ENCODE measurements at regions not wholly inside any gene's neighbourhood (a gene's known extent, or its start where the extent isn't known, plus 50 kb on each side); places are given as distances from the start of the nearest gene placed in this dataset.

DNA sequence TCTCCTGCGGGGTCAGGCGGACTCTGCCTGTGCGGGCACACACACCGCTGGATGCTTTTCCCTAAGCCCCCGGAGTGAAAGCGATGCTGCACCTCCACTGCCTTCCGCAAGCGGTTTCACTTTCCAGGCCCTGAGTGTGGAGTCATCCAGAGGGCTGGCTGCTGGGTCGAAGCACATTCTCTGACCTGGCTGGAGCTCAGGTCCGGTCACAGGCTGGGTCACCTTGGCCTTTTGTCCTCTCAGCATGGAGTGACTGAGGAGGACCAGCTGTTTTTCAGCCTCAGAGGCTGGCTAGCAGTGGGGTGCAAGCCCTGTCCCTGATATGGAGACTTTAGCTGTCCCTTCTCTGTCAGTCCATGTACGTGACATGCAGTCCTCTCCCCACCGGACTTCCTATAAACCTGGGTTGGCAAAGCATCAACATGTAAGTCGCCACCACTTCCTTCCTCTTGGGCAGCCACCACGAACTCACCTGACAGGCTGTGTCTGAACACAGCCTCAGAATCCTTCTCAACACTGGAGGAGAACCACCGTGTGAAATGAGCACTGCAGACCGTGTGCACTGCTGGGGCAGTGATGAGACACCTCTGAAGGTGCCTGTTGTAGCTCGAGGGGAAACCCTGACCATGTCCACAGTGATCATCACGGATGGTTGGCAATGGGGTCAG lies 51.3 kb downstream of the GADD45G start:
- DNase-seq (ENCODE audit: low spot score) = no peak

DNA sequence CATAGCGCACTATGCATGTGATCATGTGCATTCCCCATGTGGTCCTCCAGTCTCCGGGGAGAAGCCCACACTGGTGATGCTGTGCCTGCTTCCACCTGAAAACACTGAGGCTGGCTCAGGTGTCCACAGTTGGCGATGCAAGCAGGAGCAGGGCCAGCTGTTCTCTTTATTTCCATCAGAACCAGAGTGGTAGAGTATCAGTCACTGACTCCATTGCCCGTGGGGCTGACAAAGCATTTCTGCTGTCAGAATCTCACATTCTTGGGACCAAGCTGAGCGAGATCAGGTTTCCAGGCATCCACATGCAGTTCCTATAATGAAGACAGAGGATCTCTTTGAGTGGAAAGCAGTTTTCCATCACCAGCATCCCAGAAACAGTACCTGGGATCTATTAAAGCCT lies 52.5 kb downstream of the GADD45G start:
- no peak for DNase-seq (ENCODE audit: low spot score)

DNA sequence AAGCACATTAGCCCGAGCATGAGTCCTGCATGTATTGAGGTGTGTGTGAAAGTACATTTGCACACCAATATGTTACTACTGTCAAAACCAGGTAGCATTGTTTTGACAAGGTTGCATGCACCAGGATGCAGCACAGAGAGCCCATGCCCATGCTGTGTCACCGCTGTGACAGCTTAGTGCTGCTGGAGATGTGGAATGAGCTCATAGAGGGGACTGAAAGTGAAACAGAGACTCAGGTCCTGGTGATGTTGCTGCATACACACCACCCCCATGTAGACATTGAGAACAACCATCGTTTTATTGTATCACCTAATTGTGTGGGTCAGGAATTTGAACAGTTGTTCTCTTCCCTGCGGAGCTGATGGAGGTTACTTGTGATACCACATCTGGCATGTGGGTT lies 53.0 kb downstream of the GADD45G start:
- DNase-seq (ENCODE audit: low spot score) = no peak

DNA sequence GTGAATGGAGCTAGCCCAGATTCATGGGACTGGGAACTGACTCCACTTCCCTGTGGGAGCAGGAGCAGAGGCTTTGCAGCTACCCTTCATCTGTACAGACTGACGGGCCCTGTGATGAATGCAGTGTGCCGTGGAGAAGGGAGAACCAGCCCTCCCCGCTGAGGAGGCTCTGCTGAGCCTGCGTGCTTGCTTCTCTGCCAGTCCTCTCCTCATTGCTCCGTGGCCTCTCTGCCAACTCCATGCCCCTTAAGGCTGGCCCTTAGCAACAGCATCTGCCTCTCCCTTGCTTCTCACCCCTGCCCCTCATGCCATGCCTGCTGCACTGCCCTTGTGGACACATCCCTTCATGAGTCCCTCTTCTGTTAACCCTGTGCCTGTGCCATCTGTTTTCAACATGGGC lies 53.6 kb downstream of the GADD45G start:
- DNase-seq (ENCODE audit: low spot score) = no peak

DNA sequence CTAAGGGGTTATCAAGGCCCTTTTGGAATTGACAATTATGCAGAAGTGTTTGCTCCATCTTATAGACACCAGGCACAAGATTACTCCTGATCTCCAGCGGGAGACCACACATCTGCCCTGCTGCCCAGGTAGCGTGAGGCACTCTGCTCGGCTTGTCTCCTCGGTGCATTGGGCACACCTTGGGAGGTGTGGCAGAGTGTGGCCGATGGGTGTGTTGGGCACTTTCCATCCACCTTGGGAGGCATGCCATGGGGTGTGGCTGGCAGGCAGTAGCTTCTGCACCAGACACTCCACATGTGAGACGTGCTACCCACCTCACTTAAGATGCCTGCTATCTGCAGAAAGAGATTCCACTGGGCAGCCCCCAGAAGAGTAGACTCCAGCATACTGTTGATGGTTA lies 54.1 kb downstream of the GADD45G start:
- no peak for DNase-seq (ENCODE audit: low spot score)

DNA sequence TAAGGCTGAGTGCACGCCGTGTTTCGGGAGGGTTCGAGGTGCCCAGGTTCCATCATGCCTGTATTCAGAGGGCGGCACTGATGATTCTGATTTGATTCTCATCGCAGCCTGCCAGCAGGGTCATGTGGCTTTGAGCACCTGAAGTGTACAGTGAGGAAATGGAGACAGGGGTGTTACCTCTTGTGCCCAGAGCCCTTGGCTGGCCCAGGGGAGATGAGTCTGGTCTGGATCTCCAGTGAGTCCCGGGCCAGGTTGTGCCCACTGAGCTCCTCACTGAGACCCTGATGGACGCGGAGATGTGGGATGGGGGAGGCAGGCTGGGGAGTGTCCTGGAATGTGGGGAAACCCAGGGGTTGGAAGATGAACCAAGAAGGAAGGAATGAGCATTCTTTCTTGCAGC lies 54.7 kb downstream of the GADD45G start:
- no peak for DNase-seq (ENCODE audit: low spot score)

DNA sequence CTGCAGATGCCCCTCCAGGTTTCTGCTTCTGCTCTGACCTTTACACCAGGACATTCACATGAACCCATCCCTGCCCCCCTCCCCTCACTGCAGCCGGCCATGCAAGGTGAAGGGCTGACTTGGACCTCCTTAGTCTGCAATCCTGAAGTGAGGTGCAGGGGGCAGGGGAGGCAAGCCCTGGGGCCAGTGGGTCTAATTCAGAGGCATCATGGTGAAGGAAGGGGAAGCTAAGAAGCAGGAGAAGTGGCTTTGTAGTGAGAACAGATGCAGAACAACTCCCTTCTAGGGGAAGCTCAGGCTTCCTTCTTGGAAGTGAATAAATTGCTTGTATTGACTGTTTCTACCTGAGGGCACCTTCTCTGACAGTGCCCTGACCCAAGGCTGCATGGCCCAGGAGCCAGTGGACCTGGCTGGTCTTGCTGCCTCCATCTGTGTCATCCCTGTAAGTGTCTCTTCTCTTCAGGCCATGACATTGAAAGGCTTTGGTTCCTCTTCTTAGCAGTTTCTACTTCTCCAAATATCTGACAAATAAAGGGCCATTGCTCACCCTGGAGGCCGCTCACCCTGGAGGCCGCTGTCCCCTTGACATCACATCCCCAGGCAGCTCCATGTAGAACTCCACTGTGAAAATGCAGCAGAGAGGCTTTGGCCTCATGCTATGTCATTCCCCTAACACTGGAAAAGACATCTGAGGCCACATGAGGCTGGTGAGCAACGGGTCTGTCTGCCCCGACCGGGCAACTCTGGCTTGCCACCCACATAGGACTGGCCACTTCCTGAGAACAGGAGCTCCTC lies 55.3 kb downstream of the GADD45G start:
- no peak for DNase-seq (ENCODE audit: low spot score)

DNA sequence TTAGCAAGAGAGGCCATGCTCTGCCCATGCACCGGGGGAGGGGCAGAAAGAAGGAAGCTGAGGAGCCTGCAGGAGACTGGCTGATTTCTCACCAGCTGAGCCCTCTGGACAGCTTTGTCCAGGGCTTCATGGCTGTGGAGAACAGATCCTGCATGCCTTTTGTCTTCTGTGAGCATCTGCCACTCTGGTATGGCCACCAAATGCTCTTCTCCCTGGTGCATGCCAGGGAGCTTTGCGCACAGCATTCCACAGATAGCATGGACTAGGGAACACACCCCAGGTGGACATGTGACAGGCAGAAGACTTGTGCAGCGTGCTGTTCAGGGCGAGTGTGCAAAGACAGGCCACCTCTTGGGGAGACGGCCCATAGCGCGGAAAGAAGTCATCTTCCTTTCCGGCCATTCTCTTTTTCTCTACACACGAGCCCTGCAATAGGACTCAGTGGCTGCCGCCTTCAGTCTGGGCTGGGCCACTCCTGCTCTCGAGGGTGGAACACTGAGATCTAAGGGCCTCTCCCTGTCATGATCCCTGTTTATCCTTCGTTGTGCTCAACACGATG lies 56.7 kb downstream of the GADD45G start:
- no peak for DNase-seq (ENCODE audit: low spot score)

DNA sequence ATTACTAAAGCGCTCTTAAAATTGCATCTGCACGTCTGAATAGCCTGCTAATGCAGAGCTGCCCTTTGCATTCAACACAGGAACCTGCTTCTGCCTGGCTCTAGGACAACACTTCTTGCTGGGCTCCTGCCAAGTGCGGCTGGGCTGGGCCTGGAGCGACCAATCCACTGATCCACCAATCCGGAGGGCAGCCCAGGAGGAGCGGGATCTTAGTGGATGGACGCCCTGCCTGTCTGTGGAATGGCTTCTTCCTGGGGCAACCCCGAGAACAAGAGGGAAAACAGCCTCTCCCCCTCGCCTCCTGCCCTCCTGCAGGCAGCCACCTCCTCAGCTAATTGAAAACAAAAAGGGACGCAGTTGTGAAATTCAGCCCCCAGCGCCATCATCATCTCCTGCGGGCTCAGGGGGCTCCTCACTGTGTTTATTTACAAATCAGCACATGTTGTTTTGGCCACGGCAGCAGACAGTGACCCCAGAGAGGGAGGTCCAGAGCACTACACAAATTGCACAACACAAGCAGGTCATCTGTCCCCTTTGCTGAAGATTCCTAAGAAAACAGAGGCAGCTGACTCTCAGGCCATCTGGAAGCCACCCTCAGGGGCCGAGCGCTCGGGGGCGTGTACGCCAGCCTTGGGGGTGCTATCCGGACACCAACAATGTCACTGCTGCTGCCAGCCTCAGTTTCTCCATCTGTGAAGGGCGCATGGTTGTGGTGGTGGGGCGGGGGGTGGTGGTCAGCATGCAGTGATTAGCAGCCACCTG lies 57.3 kb downstream of the GADD45G start:
- peak; percentile 1 for DNase-seq (ENCODE audit: low spot score)

DNA sequence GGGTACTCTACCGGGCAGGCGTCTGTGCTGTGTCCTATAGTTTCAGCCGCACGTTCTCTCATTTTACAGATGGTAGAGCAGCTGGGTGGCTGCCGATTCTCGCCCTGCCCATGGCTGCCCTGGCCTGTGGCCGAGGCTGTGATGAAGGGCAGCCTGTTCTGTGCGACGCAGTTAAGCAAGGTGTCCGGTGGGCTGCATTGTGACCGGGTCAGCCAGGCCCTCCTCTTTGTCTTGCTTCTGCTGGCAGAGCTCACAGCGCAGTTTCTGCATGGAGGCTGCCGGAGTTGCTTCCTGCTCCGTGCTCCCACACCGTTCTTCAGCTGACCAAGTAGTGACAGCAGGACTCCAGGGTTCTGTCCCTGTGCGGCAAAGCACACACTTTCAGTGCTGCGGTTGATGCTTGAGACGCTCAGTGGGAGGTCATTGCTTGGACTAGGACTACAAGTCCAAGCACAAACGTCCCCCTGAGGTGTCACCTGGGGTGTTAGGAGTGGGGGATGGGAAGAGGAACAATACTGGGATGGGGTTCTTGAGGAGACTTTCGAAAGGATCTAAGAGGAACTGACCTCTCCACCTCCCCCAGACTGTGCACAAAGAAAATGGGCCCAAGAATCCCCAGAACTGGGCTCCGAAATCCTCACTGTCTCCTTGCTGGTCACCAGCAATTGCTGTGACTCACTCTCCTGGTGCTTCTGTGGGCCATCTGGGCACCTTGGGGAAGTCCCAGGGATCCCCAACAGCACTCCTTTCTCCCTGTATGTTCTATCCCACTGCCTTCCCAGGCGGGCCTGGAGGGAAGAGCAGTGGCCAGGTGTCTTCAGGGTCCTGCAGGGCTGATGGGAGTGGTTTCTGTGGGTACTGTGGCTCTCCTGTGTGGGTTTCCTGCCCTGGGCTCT lies 58.2 kb downstream of the GADD45G start:
- no peak for DNase-seq (ENCODE audit: low spot score)

DNA sequence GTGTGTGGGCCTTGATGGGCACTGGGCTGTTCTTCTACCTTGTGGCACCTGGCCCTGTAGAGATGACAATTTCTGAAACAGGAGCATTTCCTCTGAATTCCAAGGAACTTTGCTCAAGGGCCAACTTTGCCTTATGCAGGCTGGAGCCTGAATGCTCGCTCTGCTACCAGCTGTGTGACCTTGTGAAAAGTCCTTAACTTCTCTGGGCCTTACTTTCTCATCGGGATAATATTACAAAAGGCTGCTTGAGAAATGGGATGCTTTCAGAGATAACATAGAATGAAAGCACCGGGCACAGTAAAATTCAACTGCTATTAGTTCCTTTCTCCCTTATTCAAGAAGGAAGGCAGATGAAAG lies 58.8 kb downstream of the GADD45G start:
- DNase-seq (ENCODE audit: low spot score) = no peak

DNA sequence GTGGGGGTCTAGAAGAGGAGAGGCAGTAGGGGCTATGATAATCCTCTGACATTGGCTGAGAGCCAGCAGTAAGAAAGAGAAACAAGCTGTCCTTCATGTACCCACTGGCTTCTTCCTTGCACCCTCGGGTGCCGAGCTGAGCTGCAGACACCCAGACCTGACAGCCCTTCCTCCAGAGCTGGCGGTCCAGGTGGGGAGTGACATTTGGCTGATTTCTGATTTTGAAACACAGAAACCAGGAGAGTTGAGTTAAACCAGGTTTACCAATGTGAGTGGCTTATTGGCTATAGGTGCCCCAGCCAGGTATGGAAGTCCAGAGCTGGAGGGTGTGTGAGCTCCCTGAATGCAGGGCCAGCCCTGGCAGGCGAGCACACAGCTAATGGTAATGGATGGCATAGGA lies 59.2 kb downstream of the GADD45G start:
- DNase-seq (ENCODE audit: low spot score) = no peak

DNA sequence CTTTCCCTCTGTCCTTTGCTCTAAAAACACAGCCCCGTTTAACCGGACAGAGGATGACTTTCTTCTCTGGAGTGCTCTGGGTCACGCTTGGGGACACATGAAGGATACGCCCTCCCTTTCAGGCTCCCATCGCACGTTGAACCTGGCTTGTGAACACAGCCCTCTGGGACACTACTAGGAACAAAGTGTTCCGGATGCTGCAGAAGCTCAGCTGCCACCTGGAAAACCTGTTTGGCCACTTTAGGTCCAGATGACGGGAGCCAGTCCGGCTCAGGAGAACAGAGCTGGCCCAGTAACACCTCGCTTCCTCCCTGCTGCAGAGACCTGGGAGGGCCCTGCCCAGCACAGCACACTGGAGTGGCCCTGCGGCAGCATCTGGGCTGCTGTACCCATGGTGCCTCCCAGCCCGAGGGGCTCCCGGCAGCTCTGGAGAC lies 60.1 kb downstream of the GADD45G start:
- DNase-seq (ENCODE audit: low spot score) = no peak

DNA sequence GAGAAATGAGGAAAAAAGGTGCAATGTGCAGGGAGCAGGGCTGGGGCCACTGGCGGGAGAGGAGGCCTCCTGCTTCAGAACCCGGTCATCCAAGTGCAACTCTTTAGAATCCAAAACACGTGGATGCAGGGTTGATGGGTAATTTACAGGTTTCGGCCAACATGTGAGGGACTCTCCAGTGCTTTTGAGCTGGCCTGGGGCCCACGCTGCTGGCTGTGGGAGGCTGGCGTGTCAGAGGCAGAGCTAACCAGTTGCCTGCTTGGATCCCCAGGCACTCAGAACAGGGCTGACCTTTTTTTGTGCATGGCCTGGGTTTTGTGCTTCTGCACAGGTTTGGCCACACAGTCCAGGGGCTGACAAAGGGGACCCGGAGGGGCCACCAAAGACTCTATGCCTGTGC lies 61.6 kb downstream of the GADD45G start:
- DNase-seq (ENCODE audit: low spot score) = no peak

DNA sequence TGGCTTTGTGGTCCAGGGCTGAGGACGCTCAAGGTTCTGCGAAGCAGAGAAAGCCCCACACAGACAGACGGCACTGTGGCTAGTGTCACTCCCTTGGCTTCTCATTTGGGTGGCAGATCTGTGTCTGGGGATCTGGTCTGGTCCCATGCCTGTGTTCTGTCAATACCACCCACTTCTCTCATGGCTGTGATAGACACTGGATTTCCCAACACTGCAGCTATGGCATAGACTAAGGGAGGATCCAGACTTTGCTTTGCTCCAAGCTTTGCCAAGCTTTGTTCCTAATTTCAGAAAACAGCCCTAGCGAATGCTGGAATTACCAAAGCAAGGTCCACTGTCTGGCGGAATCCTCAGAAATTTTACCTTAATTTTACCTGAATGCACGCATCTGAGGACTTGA lies 62.1 kb downstream of the GADD45G start:
- no peak for DNase-seq (ENCODE audit: low spot score)

DNA sequence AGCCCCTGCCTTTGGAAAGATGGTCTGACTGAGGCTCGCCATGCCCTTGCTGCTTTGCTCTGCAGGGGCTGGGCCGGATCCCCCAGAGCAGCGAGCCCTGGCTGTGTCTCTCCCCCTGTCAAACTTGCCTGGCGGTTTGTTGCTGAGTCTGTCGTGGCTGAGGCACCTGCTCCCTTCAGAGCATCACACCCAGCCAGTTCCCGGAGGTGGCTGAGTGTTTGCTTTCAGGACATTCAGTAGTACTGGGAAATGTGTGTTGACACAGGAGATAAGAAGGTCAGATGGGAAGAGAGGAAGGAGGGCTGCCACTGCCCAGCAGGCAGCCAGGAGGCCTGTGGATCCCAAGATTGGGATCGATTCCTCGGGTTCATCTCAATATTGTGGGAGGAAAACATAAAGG lies 62.9 kb downstream of the GADD45G start:
- DNase-seq (ENCODE audit: low spot score) = no peak

DNA sequence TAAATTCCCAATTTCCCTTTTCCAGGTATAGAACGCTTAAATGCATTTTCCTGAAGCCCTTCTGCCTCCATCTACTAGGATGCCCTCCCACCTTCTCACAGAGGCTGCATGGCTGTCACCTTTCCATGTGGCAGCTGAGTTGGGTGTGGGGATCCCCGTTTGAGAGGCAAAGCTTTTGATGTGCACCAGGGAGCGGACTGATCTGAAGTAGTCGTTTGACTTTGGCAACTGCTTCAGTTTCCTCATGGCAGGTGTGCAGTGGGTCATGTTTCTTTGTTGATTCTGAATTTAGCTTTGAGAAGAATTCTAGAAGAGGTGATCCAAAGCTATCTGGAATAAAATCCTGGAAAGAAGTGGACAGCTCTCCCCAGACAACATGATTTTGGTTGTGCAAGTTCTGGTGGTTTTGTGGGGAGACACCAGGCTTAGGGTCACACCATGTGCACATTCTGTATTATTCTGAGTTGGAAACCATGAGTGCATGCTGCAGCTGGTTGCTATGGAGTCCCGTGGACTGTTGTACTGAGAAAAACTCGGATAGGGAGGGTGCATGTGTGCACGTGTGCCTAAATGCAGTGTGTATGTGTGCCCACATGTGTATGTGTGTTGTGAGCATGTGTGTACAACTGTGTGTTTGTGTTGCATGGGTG lies 63.5 kb downstream of the GADD45G start:
- no peak for DNase-seq (ENCODE audit: low spot score)

DNA sequence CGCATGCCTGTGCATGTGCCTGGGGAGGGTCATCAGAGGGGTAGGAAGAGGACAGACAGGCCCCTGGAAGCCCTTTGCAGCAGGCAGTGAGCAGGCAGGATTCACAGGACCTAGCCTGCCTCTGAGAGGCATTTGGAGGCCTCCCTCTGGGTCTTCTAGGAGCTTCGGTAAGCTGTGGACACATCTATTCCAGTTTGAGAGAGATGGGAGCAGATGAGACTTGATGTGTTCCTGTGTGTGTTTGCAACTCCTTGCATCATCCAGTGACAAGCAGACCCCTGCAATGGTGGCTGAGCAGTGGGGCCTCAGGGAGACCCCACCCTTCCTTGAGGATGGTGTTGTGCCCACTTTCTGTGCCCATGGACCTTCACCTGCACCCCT lies 64.0 kb downstream of the GADD45G start:
- no peak for DNase-seq (ENCODE audit: low spot score)

DNA sequence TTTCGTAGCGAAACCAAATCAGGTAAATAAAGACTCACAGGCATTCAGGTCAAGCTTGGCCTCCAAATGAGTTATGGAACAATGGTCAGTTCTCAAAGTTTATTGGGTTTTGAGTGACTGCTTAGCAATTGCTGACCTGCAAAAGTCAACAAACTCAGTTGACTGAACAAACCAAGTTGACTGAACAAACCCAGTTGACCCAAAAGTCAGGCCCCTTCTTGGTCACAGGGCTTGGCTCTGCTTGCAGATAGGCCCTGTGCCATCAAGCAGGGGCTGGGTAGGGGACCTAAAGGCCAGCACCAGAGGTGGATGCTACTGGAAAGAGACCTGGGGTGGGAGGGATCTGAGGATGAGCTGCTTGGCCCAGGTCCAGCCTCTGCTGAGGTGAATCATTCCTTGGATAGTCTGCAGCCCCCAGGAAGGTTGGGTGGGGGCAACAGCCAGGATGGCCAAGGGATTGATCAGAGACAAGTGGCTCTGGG lies 64.6 kb downstream of the GADD45G start:
- DNase-seq (ENCODE audit: low spot score) = no peak

DNA sequence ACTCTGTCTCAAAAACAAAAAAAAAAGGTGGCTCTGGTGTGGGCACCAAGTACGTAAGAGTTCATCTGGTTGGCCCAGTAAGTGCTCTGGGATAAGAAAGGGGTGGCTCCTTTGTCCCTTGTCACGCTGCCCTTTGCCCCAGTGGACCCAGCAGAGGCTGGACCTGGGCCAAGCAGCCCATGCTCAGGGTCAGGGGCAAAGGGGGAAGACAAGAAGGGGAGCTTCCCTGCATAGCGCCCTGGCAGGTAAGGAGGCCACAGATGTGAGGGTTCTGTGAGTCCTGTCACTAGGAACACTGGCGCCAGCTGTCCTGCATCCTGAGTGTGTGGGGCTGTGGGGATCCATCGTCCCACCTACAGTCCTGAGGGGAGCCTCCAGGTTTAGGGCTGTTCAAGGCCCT lies 65.3 kb downstream of the GADD45G start:
- DNase-seq (ENCODE audit: low spot score) = no peak

DNA sequence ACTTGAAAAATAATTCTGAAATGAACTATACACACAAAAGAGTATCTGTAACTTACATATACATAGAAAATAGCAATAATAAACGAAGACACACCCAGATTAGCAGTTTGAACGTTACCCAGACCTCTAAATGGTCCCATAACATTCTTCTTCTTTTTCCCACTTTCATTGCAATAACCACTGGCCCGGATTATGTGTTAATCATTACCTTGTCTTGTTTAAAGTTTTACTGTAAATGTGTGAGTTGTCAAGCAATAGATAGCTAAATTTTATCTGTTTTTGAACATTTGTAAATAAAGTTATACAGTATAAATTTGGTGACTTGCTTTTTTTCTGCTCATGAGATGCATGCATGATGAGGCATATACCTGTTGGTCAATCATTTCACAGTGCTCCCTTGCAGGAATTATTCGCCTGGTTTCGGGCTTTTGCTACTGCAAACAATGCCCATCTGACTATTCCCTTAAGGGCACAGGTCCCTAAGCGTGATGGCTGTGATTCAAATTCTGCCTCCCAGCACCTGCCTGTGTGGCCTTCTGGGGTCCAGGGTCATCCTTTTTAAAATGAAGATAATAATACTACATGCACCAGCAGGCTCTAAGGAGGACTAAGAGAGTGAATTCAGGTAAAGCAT lies 66.1 kb downstream of the GADD45G start:
- DNase-seq (ENCODE audit: low spot score) = no peak
